C4-2B (cell line): ENCODE measurements at regions not wholly inside any gene's neighbourhood (a gene's known extent, or its start where the extent isn't known, plus 50 kb on each side); places are given as distances from the start of the nearest gene placed in this dataset.

Source experiments
- H3K27ac ChIP-seq: fragments of 450-650 bp; 2 replicates; pipeline ENCODE4 v1.5.1; 2017
- ZFX ChIP-seq: fragments of 450-650 bp; IDR thresholded peaks from 2 replicates; pipeline ENCODE4 v1.6.1; 2017
- TF ChIP-seq, protein P1 (sequence below): fragments of 450-650 bp; conservative IDR thresholded peaks from 2 replicates; pipeline ENCODE4 v1.5.1; 2017; ENCODE audit warnings: mild to moderate bottlenecking

DNA sequence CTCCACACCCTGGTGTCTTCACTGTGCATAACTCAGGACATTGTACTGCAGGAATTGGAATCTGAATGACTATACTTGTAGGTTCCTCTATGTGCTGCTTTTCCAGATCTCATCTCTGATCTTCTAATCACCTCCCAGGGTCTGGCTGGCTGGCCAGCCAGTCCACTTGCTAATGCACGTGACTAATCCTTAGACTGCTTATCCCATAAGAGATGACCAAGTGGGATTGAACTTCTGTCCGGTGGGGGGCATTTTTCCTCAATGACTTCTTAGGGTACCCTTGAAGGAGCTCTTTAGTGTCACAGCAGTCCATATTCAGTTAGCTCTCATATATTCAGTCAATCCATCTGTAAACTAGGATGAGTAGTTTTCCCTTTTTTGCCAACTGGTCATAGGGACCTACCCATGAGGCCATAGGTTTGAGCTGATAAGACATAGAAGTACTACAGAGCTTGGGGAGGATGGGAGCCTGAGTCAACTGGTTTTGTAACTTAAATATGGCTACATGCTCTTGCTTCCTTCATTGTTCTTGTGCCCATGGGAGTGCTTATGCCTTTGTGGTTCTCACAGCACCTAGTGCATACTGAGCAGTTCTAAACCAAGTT lies 71.9 kb upstream of the WDR1 start:
- no peak overlapping the region for H3K27ac ChIP-seq
- TF ChIP-seq ZFX: no peak
- TF ChIP-seq, protein P1, sequence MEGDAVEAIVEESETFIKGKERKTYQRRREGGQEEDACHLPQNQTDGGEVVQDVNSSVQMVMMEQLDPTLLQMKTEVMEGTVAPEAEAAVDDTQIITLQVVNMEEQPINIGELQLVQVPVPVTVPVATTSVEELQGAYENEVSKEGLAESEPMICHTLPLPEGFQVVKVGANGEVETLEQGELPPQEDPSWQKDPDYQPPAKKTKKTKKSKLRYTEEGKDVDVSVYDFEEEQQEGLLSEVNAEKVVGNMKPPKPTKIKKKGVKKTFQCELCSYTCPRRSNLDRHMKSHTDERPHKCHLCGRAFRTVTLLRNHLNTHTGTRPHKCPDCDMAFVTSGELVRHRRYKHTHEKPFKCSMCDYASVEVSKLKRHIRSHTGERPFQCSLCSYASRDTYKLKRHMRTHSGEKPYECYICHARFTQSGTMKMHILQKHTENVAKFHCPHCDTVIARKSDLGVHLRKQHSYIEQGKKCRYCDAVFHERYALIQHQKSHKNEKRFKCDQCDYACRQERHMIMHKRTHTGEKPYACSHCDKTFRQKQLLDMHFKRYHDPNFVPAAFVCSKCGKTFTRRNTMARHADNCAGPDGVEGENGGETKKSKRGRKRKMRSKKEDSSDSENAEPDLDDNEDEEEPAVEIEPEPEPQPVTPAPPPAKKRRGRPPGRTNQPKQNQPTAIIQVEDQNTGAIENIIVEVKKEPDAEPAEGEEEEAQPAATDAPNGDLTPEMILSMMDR: no peak

DNA sequence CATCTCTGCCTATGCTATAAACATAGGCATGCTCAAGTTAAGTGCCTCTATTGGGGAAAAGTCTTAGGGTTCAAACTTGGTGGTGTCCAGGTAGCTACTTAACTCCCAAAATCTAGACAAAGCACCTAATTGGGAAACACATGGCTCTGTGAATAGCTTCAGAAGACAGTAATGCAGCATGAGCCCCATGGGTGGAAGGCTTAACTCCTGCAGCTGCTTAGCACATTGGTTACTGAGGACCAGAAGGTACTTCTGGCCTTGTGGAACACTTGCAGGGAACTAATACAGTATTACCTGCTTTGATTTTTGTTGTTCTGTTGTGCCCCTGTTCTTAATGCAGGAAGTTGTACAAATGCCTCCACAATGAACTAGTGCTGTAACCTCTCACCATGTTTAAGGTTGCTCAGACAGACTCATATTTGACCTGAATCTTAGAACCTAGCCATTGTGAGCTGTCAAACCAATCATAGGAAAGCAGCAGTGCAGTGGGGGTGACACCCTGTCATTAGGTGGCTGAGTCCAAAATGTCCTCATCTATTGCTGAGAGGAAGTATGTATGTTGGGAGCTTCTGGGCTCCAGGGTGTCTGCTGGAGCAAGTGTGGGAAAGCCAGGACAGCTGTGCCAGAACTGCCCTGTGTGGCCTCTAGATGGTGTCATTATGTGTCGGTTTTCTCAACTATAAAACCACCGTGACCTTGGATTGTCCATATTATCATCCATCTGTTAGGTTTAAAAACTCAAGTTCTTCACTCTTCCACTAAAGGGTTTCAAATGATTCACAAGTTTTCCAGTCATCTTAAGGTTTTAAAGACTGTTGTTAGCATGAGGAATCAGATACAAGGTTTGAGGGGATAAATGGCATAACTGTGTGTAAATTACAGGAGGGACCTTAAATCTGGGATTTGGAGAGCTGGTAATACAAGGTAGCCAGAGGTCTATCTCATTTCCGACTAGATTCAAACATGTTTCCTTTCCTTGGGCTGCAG lies 69.9 kb upstream of the WDR1 start:
- no peak overlapping the region for H3K27ac ChIP-seq
- TF ChIP-seq, protein P1: peak; percentile 46
- no peak for TF ChIP-seq ZFX

DNA sequence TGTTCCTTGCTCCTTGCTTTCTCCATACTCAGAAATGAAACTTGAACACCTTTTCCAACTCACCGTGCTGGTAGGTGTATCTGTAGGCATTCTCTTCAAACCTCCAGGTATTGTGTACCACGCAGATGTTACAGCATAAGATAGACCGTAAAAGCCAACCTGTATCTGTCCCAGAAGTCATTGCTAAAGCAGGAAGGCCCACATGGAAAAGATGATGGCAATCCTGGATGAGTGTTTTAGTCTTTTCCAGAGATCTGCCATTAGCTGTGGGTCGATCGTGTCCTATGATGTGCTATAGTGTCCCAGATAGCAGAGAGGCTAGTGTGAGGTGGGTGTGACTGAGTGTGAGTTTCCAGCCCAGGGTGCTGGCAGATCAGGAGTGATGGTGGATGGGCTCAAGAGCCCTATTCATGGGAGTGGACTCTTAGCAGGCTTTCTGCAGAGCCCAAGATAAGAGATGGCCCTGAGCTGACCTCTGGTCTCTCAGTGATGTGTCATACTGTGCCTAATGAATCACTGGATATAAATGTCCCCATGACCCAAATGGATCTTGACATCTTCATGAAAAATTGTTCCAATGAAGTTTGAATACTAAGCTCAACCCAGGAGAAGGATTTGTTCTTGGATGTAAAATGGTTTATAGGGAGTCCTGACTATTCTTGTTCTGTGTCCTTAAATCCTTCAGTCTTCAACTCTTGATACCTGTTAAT lies 69.1 kb upstream of the WDR1 start:
- H3K27ac ChIP-seq: no peak overlapping the region
- TF ChIP-seq ZFX: no peak

DNA sequence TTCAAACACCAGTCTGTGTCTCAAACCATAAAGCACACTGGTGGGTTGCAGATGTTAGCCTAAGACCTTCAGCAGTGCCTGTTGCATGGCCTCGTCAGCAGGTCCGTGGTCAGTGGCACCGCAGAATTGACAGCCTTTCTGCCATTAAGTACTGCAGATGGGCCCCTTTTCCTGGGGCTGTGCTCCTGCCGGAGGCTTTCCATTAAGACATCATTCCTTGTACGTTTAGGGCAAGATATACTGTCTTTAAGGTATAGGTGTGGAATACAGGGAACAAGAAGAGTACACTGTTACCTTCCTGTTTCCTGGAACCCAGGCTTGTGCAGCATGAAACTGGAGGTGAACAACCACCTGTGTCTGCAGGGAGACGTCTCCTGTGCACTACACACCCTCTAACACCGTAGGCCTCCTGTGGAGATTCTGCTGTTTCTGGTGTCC lies 67.9 kb upstream of the WDR1 start:
- no peak overlapping the region for H3K27ac ChIP-seq

DNA sequence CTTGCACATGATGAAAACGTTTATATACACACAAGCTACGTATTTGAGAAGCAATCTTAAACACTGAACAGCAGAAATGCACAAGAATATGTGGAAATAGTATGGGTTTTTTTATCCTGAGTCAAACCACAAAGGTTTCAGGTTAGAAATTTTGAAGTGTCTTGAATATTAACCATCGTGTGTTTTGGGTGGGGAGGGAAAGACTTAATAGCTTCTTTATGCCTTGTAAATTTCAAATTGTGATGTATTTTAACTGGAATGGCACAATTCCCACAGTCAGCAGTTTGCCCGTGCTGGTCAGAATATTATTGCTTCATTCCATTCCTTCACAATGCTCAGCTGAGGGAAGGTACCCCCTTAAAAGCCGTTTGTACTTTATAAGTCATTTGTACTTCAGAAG lies 67.4 kb upstream of the WDR1 start:
- H3K27ac ChIP-seq: no peak overlapping the region
- no peak for TF ChIP-seq ZFX
- TF ChIP-seq, protein P1: no peak

More for the DNA sequence above, 67.9 kb upstream of the WDR1 start:
- TF ChIP-seq, protein P1: no peak
- TF ChIP-seq ZFX: no peak

DNA sequence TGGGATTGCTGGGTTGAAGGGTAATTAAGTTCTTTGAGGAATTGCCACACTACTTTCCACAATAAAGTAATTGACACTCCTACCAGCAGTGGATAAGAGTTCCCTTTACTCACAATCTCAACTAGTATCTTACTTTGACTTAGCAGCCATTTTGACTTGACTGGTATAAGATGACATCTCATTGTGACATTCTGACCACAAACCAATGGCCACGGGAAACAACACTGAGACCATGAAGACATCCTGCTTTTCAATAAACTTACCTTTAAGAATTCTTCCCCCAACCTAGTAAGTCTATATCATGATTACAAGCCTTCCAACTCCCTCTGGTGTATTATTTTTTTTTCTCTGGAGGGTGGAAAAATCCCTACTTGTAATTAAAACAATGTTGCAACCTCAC lies 66.9 kb upstream of the WDR1 start:
- no peak overlapping the region for H3K27ac ChIP-seq

More for the DNA sequence above, 66.9 kb upstream of the WDR1 start:
- TF ChIP-seq, protein P1: no peak
- TF ChIP-seq ZFX: no peak
